ENCODE measurements at regions not wholly inside any gene's neighbourhood (a gene's known extent, or its start where the extent isn't known, plus 50 kb on each side); places are given as distances from the start of the nearest gene placed in this dataset.

GRCh38 chr5:56422076-56422762, 189.1 kb upstream of the ANKRD55 start:
- H3K4me1 ChIP-seq (ENCODE audit: control insufficient read depth, insufficient read depth, low read length): peaks cover 16% of the 10 kb centered on the region
- peak; percentile 79 to 87 for DNase-seq
- peak overlapping the region; percentile 36 for H3K27ac ChIP-seq (ENCODE audit: low read length)
- no peak overlapping the region for H3K4me3 ChIP-seq (ENCODE audit: low read length)
- peaks cover 14% of the 10 kb centered on the region for H3K9me3 ChIP-seq (ENCODE audit: control insufficient read depth, low read depth, low read length)
- no peaks in the 10 kb centered on the region for H3K27me3 ChIP-seq (ENCODE audit: control insufficient read depth, insufficient read depth, low read length)
- H3K36me3 ChIP-seq (ENCODE audit: control insufficient read depth, insufficient read depth, low read length): no peaks in the 10 kb centered on the region
- 56% methylated on average over 3 of the region's 5 CpGs for WGBS (ENCODE audit: insufficient coverage, low lambda C conversion rate)

- Histone ChIP-seq H3K36me3 (ENCODE audit: control insufficient read depth, insufficient read depth, low read length) (no peaks in the 10 kb centered on the region), H3K27me3 (ENCODE audit: control insufficient read depth, insufficient read depth, low read length) (no peaks in the 10 kb centered on the region), H3K4me1 (ENCODE audit: control insufficient read depth, insufficient read depth, low read length) (peaks cover 22% of the 10 kb centered on the region), H3K27ac (ENCODE audit: low read length) (peak overlapping the region; percentile 36), H3K9me3 (ENCODE audit: control insufficient read depth, low read depth, low read length) (peaks cover 14% of the 10 kb centered on the region), H3K4me3 (ENCODE audit: low read length) (no peak overlapping the region)
- WGBS (ENCODE audit: insufficient coverage, low lambda C conversion rate): 86% methylated on average over 4 of the region's 6 CpGs
- DNase-seq: no peak
Observed at GRCh38 chr5:56421246-56422075, 188.3 kb upstream of the ANKRD55 start.

GRCh38 chr5:56420323-56420722, 187.2 kb upstream of the ANKRD55 start:
- peaks cover 31% of the 10 kb centered on the region for H3K4me1 ChIP-seq (ENCODE audit: control insufficient read depth, insufficient read depth, low read length)
- no peak overlapping the region for H3K4me3 ChIP-seq (ENCODE audit: low read length)
- no peak for DNase-seq
- H3K27ac ChIP-seq (ENCODE audit: low read length): no peak overlapping the region
- no peaks in the 10 kb centered on the region for H3K27me3 ChIP-seq (ENCODE audit: control insufficient read depth, insufficient read depth, low read length)
- no peaks in the 10 kb centered on the region for H3K36me3 ChIP-seq (ENCODE audit: control insufficient read depth, insufficient read depth, low read length)
- H3K9me3 ChIP-seq (ENCODE audit: control insufficient read depth, low read depth, low read length): peaks cover 14% of the 10 kb centered on the region

GRCh38 chr5:56419667-56420066, 186.5 kb upstream of the ANKRD55 start:
- no CpG with 5 or more reads among the region's 2 CpGs for WGBS (ENCODE audit: insufficient coverage, low lambda C conversion rate)
- H3K4me1 ChIP-seq (ENCODE audit: control insufficient read depth, insufficient read depth, low read length): peaks cover 38% of the 10 kb centered on the region
- DNase-seq: no peak
- no peak overlapping the region for H3K4me3 ChIP-seq (ENCODE audit: low read length)
- H3K36me3 ChIP-seq (ENCODE audit: control insufficient read depth, insufficient read depth, low read length): no peaks in the 10 kb centered on the region
- peaks cover 14% of the 10 kb centered on the region for H3K9me3 ChIP-seq (ENCODE audit: control insufficient read depth, low read depth, low read length)
- no peak overlapping the region for H3K27ac ChIP-seq (ENCODE audit: low read length)
- no peaks in the 10 kb centered on the region for H3K27me3 ChIP-seq (ENCODE audit: control insufficient read depth, insufficient read depth, low read length)

- Histone ChIP-seq H3K36me3 (ENCODE audit: control insufficient read depth, insufficient read depth, low read length) (no peaks in the 10 kb centered on the region), H3K9me3 (ENCODE audit: control insufficient read depth, low read depth, low read length) (peaks cover 13% of the 10 kb centered on the region), H3K27me3 (ENCODE audit: control insufficient read depth, insufficient read depth, low read length) (no peaks in the 10 kb centered on the region), H3K4me1 (ENCODE audit: control insufficient read depth, insufficient read depth, low read length) (peaks cover 46% of the 10 kb centered on the region), H3K4me3 (ENCODE audit: low read length) (no peak overlapping the region), H3K27ac (ENCODE audit: low read length) (peak overlapping the region; percentile 83)
- WGBS (ENCODE audit: insufficient coverage, low lambda C conversion rate): no CpG with 5 or more reads among the region's 3 CpGs
- peak; percentile 81 to 87 for DNase-seq
Observed at GRCh38 chr5:56415356-56415765, 182.2 kb upstream of the ANKRD55 start.

- Histone ChIP-seq H3K4me1 (ENCODE audit: control insufficient read depth, insufficient read depth, low read length) (peaks cover 53% of the 10 kb centered on the region), H3K27me3 (ENCODE audit: control insufficient read depth, insufficient read depth, low read length) (no peaks in the 10 kb centered on the region), H3K27ac (ENCODE audit: low read length) (peak overlapping the region; percentile 61), H3K9me3 (ENCODE audit: control insufficient read depth, low read depth, low read length) (peaks cover 3% of the 10 kb centered on the region), H3K4me3 (ENCODE audit: low read length) (no peak overlapping the region), H3K36me3 (ENCODE audit: control insufficient read depth, insufficient read depth, low read length) (no peaks in the 10 kb centered on the region)
- DNase-seq: no peak
- WGBS (ENCODE audit: insufficient coverage, low lambda C conversion rate): 94% methylated on average over 2 of the region's 3 CpGs
Observed at GRCh38 chr5:56414066-56414465, 180.9 kb upstream of the ANKRD55 start.

GRCh38 chr5:56413546-56413945, 180.4 kb upstream of the ANKRD55 start:
- H3K36me3 ChIP-seq (ENCODE audit: control insufficient read depth, insufficient read depth, low read length): no peaks in the 10 kb centered on the region
- H3K27me3 ChIP-seq (ENCODE audit: control insufficient read depth, insufficient read depth, low read length): no peaks in the 10 kb centered on the region
- H3K9me3 ChIP-seq (ENCODE audit: control insufficient read depth, low read depth, low read length): no peaks in the 10 kb centered on the region
- WGBS (ENCODE audit: insufficient coverage, low lambda C conversion rate): 67% methylated on average over 2 of the region's 4 CpGs
- peak overlapping the region; percentile 61 for H3K27ac ChIP-seq (ENCODE audit: low read length)
- H3K4me1 ChIP-seq (ENCODE audit: control insufficient read depth, insufficient read depth, low read length): peaks cover 53% of the 10 kb centered on the region
- DNase-seq: peak in 1 of 2 donors; percentile 49
- no peak overlapping the region for H3K4me3 ChIP-seq (ENCODE audit: low read length)

- Histone ChIP-seq H3K4me3 (ENCODE audit: low read length) (no peak overlapping the region), H3K27ac (ENCODE audit: low read length) (peak overlapping the region; percentile 61), H3K9me3 (ENCODE audit: control insufficient read depth, low read depth, low read length) (no peaks in the 10 kb centered on the region), H3K4me1 (ENCODE audit: control insufficient read depth, insufficient read depth, low read length) (peaks cover 53% of the 10 kb centered on the region), H3K36me3 (ENCODE audit: control insufficient read depth, insufficient read depth, low read length) (no peaks in the 10 kb centered on the region), H3K27me3 (ENCODE audit: control insufficient read depth, insufficient read depth, low read length) (no peaks in the 10 kb centered on the region)
- DNase-seq: peak in 1 of 2 donors; percentile 43
- WGBS (ENCODE audit: insufficient coverage, low lambda C conversion rate): 88% methylated on average over 2 of the region's 9 CpGs
Observed at GRCh38 chr5:56412601-56413379, 179.7 kb upstream of the ANKRD55 start.

- no peaks in the 10 kb centered on the region for H3K9me3 ChIP-seq (ENCODE audit: control insufficient read depth, low read depth, low read length)
- 100% methylated on average over 1 of the region's 6 CpGs for WGBS (ENCODE audit: insufficient coverage, low lambda C conversion rate)
- no peak overlapping the region for H3K27ac ChIP-seq (ENCODE audit: low read length)
- H3K36me3 ChIP-seq (ENCODE audit: control insufficient read depth, insufficient read depth, low read length): no peaks in the 10 kb centered on the region
- H3K4me3 ChIP-seq (ENCODE audit: low read length): no peak overlapping the region
- peaks cover 47% of the 10 kb centered on the region for H3K4me1 ChIP-seq (ENCODE audit: control insufficient read depth, insufficient read depth, low read length)
- H3K27me3 ChIP-seq (ENCODE audit: control insufficient read depth, insufficient read depth, low read length): no peaks in the 10 kb centered on the region
- no peak for DNase-seq
Observed at GRCh38 chr5:56410696-56411095, 177.6 kb upstream of the ANKRD55 start.
